ENCODE measurements at regions not wholly inside any gene's neighbourhood (a gene's known extent, or its start where the extent isn't known, plus 50 kb on each side); places are given as distances from the start of the nearest gene placed in this dataset.

- H3K18ac ChIP-seq (ENCODE audit: low read length) = no peak overlapping the region
- H4K8ac ChIP-seq (ENCODE audit: low read depth, low read length) = no peak overlapping the region
- WGBS (ENCODE audit: extremely low coverage, insufficient coverage, insufficient read length) = no CpG with 5 or more reads among the region's 3 CpGs
- H2BK120ac ChIP-seq (ENCODE audit: insufficient read depth, low read length, poor library complexity) = no peak overlapping the region
- peaks cover 3% of the 10 kb centered on the region for H3K9me3 ChIP-seq (ENCODE audit: insufficient read depth, low read depth, low read length)
- H2AFZ ChIP-seq (ENCODE audit: insufficient read depth, low read length, poor library complexity) = no peak overlapping the region
- no peak overlapping the region for H3K4me2 ChIP-seq (ENCODE audit: low read length)
- H3K36me3 ChIP-seq (ENCODE audit: control insufficient read depth in 1 of 2, insufficient read depth in 2 of 2, low read length in 2 of 2) = no peaks in the 10 kb centered on the region
- no peak overlapping the region for H3K9ac ChIP-seq (ENCODE audit: low read length)
- no peak overlapping the region for H3K14ac ChIP-seq (ENCODE audit: low read length)
- no peak overlapping the region for H4K91ac ChIP-seq (ENCODE audit: low read depth, low read length)
- H3K4me3 ChIP-seq (ENCODE audit: low read depth, low read length) = no peak overlapping the region
- no peak for DNase-seq
- no peaks in the 10 kb centered on the region for H3K79me2 ChIP-seq (ENCODE audit: control insufficient read depth, insufficient read depth, low read length, poor library complexity)
- no peak overlapping the region for H4K12ac ChIP-seq (ENCODE audit: low read depth, low read length)
- no peak overlapping the region for H2BK5ac ChIP-seq (ENCODE audit: low read depth, low read length, poor library complexity)
- no peak overlapping the region for H3K23ac ChIP-seq (ENCODE audit: low read length)
- no peak overlapping the region for H2BK12ac ChIP-seq (ENCODE audit: low read length)
- no peak overlapping the region for H3K4ac ChIP-seq (ENCODE audit: low read depth, low read length)
- no peak overlapping the region for H3K27ac ChIP-seq (ENCODE audit: low read depth, low read length)
- H3K4me1 ChIP-seq (ENCODE audit: control insufficient read depth in 1 of 2, insufficient read depth in 2 of 2, low read length in 2 of 2) = no peaks in the 10 kb centered on the region
- no peak overlapping the region for H2AK5ac ChIP-seq (ENCODE audit: low read length)
- H3K79me1 ChIP-seq (ENCODE audit: low read length) = no peaks in the 10 kb centered on the region
- H3K27me3 ChIP-seq (ENCODE audit: insufficient read depth, low read length) = no peaks in the 10 kb centered on the region
Observed at GRCh38 chr1:34478515-34479076, 276.3 kb upstream of the GJB5 start.

GRCh38 chr1:34479731-34480130, 275.1 kb upstream of the GJB5 start:
- Histone ChIP-seq H4K8ac (ENCODE audit: low read depth, low read length) (no peak overlapping the region), H2AK5ac (ENCODE audit: low read length) (no peak overlapping the region), H4K91ac (ENCODE audit: low read depth, low read length) (no peak overlapping the region), H3K9ac (ENCODE audit: low read length) (no peak overlapping the region), H3K14ac (ENCODE audit: low read length) (no peak overlapping the region), H3K18ac (ENCODE audit: low read length) (no peak overlapping the region), H2BK120ac (ENCODE audit: insufficient read depth, low read length, poor library complexity) (no peak overlapping the region), H2BK5ac (ENCODE audit: low read depth, low read length, poor library complexity) (no peak overlapping the region), H3K27me3 (ENCODE audit: insufficient read depth, low read length) (no peaks in the 10 kb centered on the region), H3K36me3 (ENCODE audit: control insufficient read depth in 1 of 2, insufficient read depth in 2 of 2, low read length in 2 of 2) (no peaks in the 10 kb centered on the region), H3K9me3 (ENCODE audit: insufficient read depth, low read depth, low read length) (peaks cover 3% of the 10 kb centered on the region), H3K4me3 (ENCODE audit: low read depth, low read length) (no peak overlapping the region), H2AFZ (ENCODE audit: insufficient read depth, low read length, poor library complexity) (no peak overlapping the region), H3K79me2 (ENCODE audit: control insufficient read depth, insufficient read depth, low read length, poor library complexity) (no peaks in the 10 kb centered on the region), H3K27ac (ENCODE audit: low read depth, low read length) (no peak overlapping the region), H3K4me1 (ENCODE audit: control insufficient read depth in 1 of 2, insufficient read depth in 2 of 2, low read length in 2 of 2) (no peaks in the 10 kb centered on the region), H3K4me2 (ENCODE audit: low read length) (no peak overlapping the region), H3K4ac (ENCODE audit: low read depth, low read length) (no peak overlapping the region), H3K79me1 (ENCODE audit: low read length) (no peaks in the 10 kb centered on the region), H2BK12ac (ENCODE audit: low read length) (no peak overlapping the region), H3K23ac (ENCODE audit: low read length) (no peak overlapping the region), H4K12ac (ENCODE audit: low read depth, low read length) (no peak overlapping the region)
- no CpG with 5 or more reads among the region's 5 CpGs for WGBS (ENCODE audit: extremely low coverage, insufficient coverage, insufficient read length)
- no peak for DNase-seq

- H3K36me3 ChIP-seq (ENCODE audit: control insufficient read depth in 1 of 2, insufficient read depth in 2 of 2, low read length in 2 of 2) = no peaks in the 10 kb centered on the region
- H3K4me3 ChIP-seq (ENCODE audit: low read depth, low read length) = no peak overlapping the region
- H3K9ac ChIP-seq (ENCODE audit: low read length) = no peak overlapping the region
Observed at GRCh38 chr1:34488080-34488708, 266.7 kb upstream of the GJB5 start.

GRCh38 chr1:34500451-34500850, 254.4 kb upstream of the GJB5 start:
- no CpG with 5 or more reads among the region's 6 CpGs for WGBS (ENCODE audit: extremely low coverage, insufficient coverage, insufficient read length)
- no peak overlapping the region for H4K8ac ChIP-seq (ENCODE audit: low read depth, low read length)
- peak in 1 of 2 donors; percentile 50 for DNase-seq

More at GRCh38 chr1:34488080-34488708, 266.7 kb upstream of the GJB5 start:
- H3K23ac ChIP-seq (ENCODE audit: low read length) = no peak overlapping the region
- no peak overlapping the region for H3K4me2 ChIP-seq (ENCODE audit: low read length)
- no peak overlapping the region for H2AFZ ChIP-seq (ENCODE audit: insufficient read depth, low read length, poor library complexity)
- no peak overlapping the region for H4K12ac ChIP-seq (ENCODE audit: low read depth, low read length)
- no peak overlapping the region for H2BK12ac ChIP-seq (ENCODE audit: low read length)
- no peak overlapping the region for H3K18ac ChIP-seq (ENCODE audit: low read length)
- no peak overlapping the region for H3K14ac ChIP-seq (ENCODE audit: low read length)
- H4K8ac ChIP-seq (ENCODE audit: low read depth, low read length) = no peak overlapping the region
- H3K27me3 ChIP-seq (ENCODE audit: insufficient read depth, low read length) = no peaks in the 10 kb centered on the region
- no peak overlapping the region for H2AK5ac ChIP-seq (ENCODE audit: low read length)
- H2BK120ac ChIP-seq (ENCODE audit: insufficient read depth, low read length, poor library complexity) = no peak overlapping the region
- H2BK5ac ChIP-seq (ENCODE audit: low read depth, low read length, poor library complexity) = no peak overlapping the region
- no peaks in the 10 kb centered on the region for H3K79me1 ChIP-seq (ENCODE audit: low read length)
- H3K9me3 ChIP-seq (ENCODE audit: insufficient read depth, low read depth, low read length) = peaks cover 2% of the 10 kb centered on the region
- no peak overlapping the region for H4K91ac ChIP-seq (ENCODE audit: low read depth, low read length)
- H3K79me2 ChIP-seq (ENCODE audit: control insufficient read depth, insufficient read depth, low read length, poor library complexity) = no peaks in the 10 kb centered on the region
- no peak overlapping the region for H3K27ac ChIP-seq (ENCODE audit: low read depth, low read length)
- H3K4ac ChIP-seq (ENCODE audit: low read depth, low read length) = no peak overlapping the region
- no peak for DNase-seq
- H3K4me1 ChIP-seq (ENCODE audit: control insufficient read depth in 1 of 2, insufficient read depth in 2 of 2, low read length in 2 of 2) = no peaks in the 10 kb centered on the region

More at GRCh38 chr1:34500451-34500850, 254.4 kb upstream of the GJB5 start:
- no peak overlapping the region for H4K91ac ChIP-seq (ENCODE audit: low read depth, low read length)
- H4K12ac ChIP-seq (ENCODE audit: low read depth, low read length) = no peak overlapping the region
- H2BK120ac ChIP-seq (ENCODE audit: insufficient read depth, low read length, poor library complexity) = no peak overlapping the region
- no peak overlapping the region for H3K18ac ChIP-seq (ENCODE audit: low read length)
- H3K79me2 ChIP-seq (ENCODE audit: control insufficient read depth, insufficient read depth, low read length, poor library complexity) = no peaks in the 10 kb centered on the region
- H2AK5ac ChIP-seq (ENCODE audit: low read length) = no peak overlapping the region
- H3K36me3 ChIP-seq (ENCODE audit: control insufficient read depth in 1 of 2, insufficient read depth in 2 of 2, low read length in 2 of 2) = no peaks in the 10 kb centered on the region
- no peak overlapping the region for H3K14ac ChIP-seq (ENCODE audit: low read length)
- no peaks in the 10 kb centered on the region for H3K4me1 ChIP-seq (ENCODE audit: control insufficient read depth in 1 of 2, insufficient read depth in 2 of 2, low read length in 2 of 2)
- no peak overlapping the region for H3K27ac ChIP-seq (ENCODE audit: low read depth, low read length)
- no peak overlapping the region for H3K9ac ChIP-seq (ENCODE audit: low read length)
- no peak overlapping the region for H2BK5ac ChIP-seq (ENCODE audit: low read depth, low read length, poor library complexity)
- no peak overlapping the region for H3K4me3 ChIP-seq (ENCODE audit: low read depth, low read length)
- H3K23ac ChIP-seq (ENCODE audit: low read length) = no peak overlapping the region
- no peak overlapping the region for H2AFZ ChIP-seq (ENCODE audit: insufficient read depth, low read length, poor library complexity)
- H3K79me1 ChIP-seq (ENCODE audit: low read length) = no peaks in the 10 kb centered on the region
- no peak overlapping the region for H2BK12ac ChIP-seq (ENCODE audit: low read length)
- H3K9me3 ChIP-seq (ENCODE audit: insufficient read depth, low read depth, low read length) = no peaks in the 10 kb centered on the region
- no peak overlapping the region for H3K4me2 ChIP-seq (ENCODE audit: low read length)
- no peaks in the 10 kb centered on the region for H3K27me3 ChIP-seq (ENCODE audit: insufficient read depth, low read length)
- no peak overlapping the region for H3K4ac ChIP-seq (ENCODE audit: low read depth, low read length)
